Uterus (tissue), 3 donors: ENCODE measurements at regions not wholly inside any gene's neighbourhood (a gene's known extent, or its start where the extent isn't known, plus 50 kb on each side); places are given as distances from the start of the nearest gene placed in this dataset.

ENCODE experiments used
- DNase-seq, 2 donors: peaks; one replicate each; pipeline ENCODE4 v3.0.0-alpha.2; 2019 to 2020
- H3K27ac ChIP-seq, 2 donors: fragments of 200-600 bp; sonication (generic); 1 replicate in 1 of 2; 2 replicates in 1 of 2; pipeline ENCODE4 v1.5.1; 2016 to 2018
- H3K27me3 ChIP-seq, 2 donors: fragments of 200-600 bp; sonication (generic); one replicate each; pipeline ENCODE4 v1.5.1; 2018 to 2019; ENCODE audit warnings: control low read depth in 1 of 2
- H3K36me3 ChIP-seq, 2 donors: fragments of 200-600 bp; sonication (generic); one replicate each; pipeline ENCODE4 v1.5.1; 2019; ENCODE audit warnings: control low read depth in 1 of 2
- H3K4me1 ChIP-seq, 2 donors: fragments of 200-600 bp; sonication (generic); one replicate each; pipeline ENCODE4 v1.5.1; 2018 to 2019; ENCODE audit warnings: control low read depth in 1 of 2
- H3K4me3 ChIP-seq, 2 donors: fragments of 200-600 bp; sonication (generic); 1 replicate in 1 of 2; 2 replicates in 1 of 2; pipeline ENCODE4 v1.5.1; 2018 to 2019; ENCODE audit warnings: mild to moderate bottlenecking in 1 of 2
- H3K9me3 ChIP-seq, 2 donors: fragments of 200-600 bp; sonication (generic); one replicate each; pipeline ENCODE4 v1.5.1; 2019; ENCODE audit warnings: control low read depth in 1 of 2
- CTCF ChIP-seq, 4 experiments: fragments of 200-600 bp in 2 of 4; fragments of 450-650 bp in 2 of 4; sonication (generic) in 2 of 4; IDR thresholded peaks; one replicate each; pipeline ENCODE4 v1.5.1; 2016 to 2019; ENCODE audit warnings: antibody characterized with exemption in 4 of 4, mild to moderate bottlenecking in 2 of 4, moderate library complexity in 1 of 4
- POLR2A ChIP-seq, 2 donors: fragments of 450-650 bp; IDR thresholded peaks; one replicate each; pipeline ENCODE4 v1.6.1; 2016; ENCODE audit warnings: antibody characterized with exemption in 2 of 2, mild to moderate bottlenecking in 1 of 2, moderate library complexity in 1 of 2
- intact Hi-C: fragments of 100-400 bp; cut with DNase I; formaldehyde crosslinking; loops from one replicate; pipeline ENCODE4 v1.15.1; 2023; ENCODE audit warnings: low total_unique reads
- donor health status: DM: yes; HTN: yes; CAD: no.

GRCh38 chr12:83859021-83859420 lies 1053.6 kb downstream of the SLC6A15 start:
- TF ChIP-seq POLR2A (IDR thresholded peaks at IDR 0.05) (no peak), CTCF (IDR thresholded peaks at IDR 0.05) (no peak)

GRCh38 chr12:83856803-83857202 lies 1055.8 kb downstream of the SLC6A15 start:
- H3K27ac ChIP-seq: no peak overlapping the region
- no peaks in the 10 kb centered on the region for H3K36me3 ChIP-seq
- no peak for DNase-seq
- no peaks in the 10 kb centered on the region for H3K4me1 ChIP-seq
- intact Hi-C loops: no loop called here
- H3K27me3 ChIP-seq: no peaks in the 10 kb centered on the region
- no peaks in the 10 kb centered on the region for H3K9me3 ChIP-seq
- H3K4me3 ChIP-seq: no peak overlapping the region
- no peak for TF ChIP-seq CTCF (IDR thresholded peaks at IDR 0.05)
- TF ChIP-seq POLR2A (IDR thresholded peaks at IDR 0.05): no peak

More at GRCh38 chr12:83859021-83859420, 1053.6 kb downstream of the SLC6A15 start:
- Histone ChIP-seq H3K27me3 (no peaks in the 10 kb centered on the region), H3K4me1 (no peaks in the 10 kb centered on the region), H3K27ac (no peak overlapping the region), H3K36me3 (no peaks in the 10 kb centered on the region), H3K4me3 (no peak overlapping the region), H3K9me3 (no peaks in the 10 kb centered on the region)
- no peak for DNase-seq
- intact Hi-C loops: no loop called here

- no peak for DNase-seq
- H3K27me3 ChIP-seq: no peaks in the 10 kb centered on the region
- TF ChIP-seq CTCF (IDR thresholded peaks at IDR 0.05) (no peak), POLR2A (IDR thresholded peaks at IDR 0.05) (no peak)
- no peaks in the 10 kb centered on the region for H3K9me3 ChIP-seq
- H3K27ac ChIP-seq: no peak overlapping the region
- no peaks in the 10 kb centered on the region for H3K36me3 ChIP-seq
- H3K4me3 ChIP-seq: no peak overlapping the region
- no peaks in the 10 kb centered on the region for H3K4me1 ChIP-seq
- intact Hi-C loops: no loop called here
Measured at GRCh38 chr12:83850531-83850930, 1062.1 kb downstream of the SLC6A15 start.

GRCh38 chr12:83848702-83849101 lies 1063.9 kb downstream of the SLC6A15 start:
- H3K27ac ChIP-seq: no peak overlapping the region
- intact Hi-C loops: no loop called here
- no peaks in the 10 kb centered on the region for H3K4me1 ChIP-seq
- H3K4me3 ChIP-seq: no peak overlapping the region
- H3K27me3 ChIP-seq: no peaks in the 10 kb centered on the region
- H3K9me3 ChIP-seq: no peaks in the 10 kb centered on the region
- no peaks in the 10 kb centered on the region for H3K36me3 ChIP-seq
- no peak for TF ChIP-seq POLR2A (IDR thresholded peaks at IDR 0.05)
- no peak for TF ChIP-seq CTCF (IDR thresholded peaks at IDR 0.05)
- no peak for DNase-seq

GRCh38 chr12:83843541-83843940 lies 1069.1 kb downstream of the SLC6A15 start:
- H3K4me3 ChIP-seq: no peak overlapping the region
- H3K27ac ChIP-seq: no peak overlapping the region
- TF ChIP-seq CTCF (IDR thresholded peaks at IDR 0.05) (no peak), POLR2A (IDR thresholded peaks at IDR 0.05) (no peak)
- no peaks in the 10 kb centered on the region for H3K36me3 ChIP-seq
- H3K4me1 ChIP-seq: no peaks in the 10 kb centered on the region
- H3K9me3 ChIP-seq: no peaks in the 10 kb centered on the region
- intact Hi-C loops: no loop called here
- DNase-seq: no peak
- no peaks in the 10 kb centered on the region for H3K27me3 ChIP-seq
